Upper lobe of left lung (tissue), 4 donors: ENCODE measurements at regions not wholly inside any gene's neighbourhood (a gene's known extent, or its start where the extent isn't known, plus 50 kb on each side); places are given as distances from the start of the nearest gene placed in this dataset.

Experiments used
- EP300 ChIP-seq, 4 donors: sonication (generic); formaldehyde crosslinking; IDR thresholded peaks; one replicate each; pipeline ENCODE4 v1.5.1; 2017; ENCODE audit warnings: antibody characterized with exemption in 4 of 4, control low read depth in 2 of 4
- POLR2A ChIP-seq, 4 donors: fragments of 450-650 bp; IDR thresholded peaks; one replicate each; pipeline ENCODE4 v1.5.1; 2016 to 2017; ENCODE audit warnings: antibody characterized with exemption in 4 of 4, mild to moderate bottlenecking in 2 of 4
- POLR2AphosphoS5 ChIP-seq, 2 donors: sonication (generic); formaldehyde crosslinking; IDR thresholded peaks; one replicate each; pipeline ENCODE4 v1.5.1; 2017; ENCODE audit warnings: antibody characterized with exemption in 2 of 2
- TF ChIP-seq, protein P1 (sequence below), 6 experiments: fragments of 450-650 bp in 4 of 6; fragments of 200-600 bp in 2 of 6; sonication (generic) in 2 of 6; IDR thresholded peaks; one replicate each; pipeline ENCODE4 v1.5.1; 2016 to 2019; ENCODE audit warnings: antibody characterized with exemption in 6 of 6

- TF ChIP-seq, protein P1, sequence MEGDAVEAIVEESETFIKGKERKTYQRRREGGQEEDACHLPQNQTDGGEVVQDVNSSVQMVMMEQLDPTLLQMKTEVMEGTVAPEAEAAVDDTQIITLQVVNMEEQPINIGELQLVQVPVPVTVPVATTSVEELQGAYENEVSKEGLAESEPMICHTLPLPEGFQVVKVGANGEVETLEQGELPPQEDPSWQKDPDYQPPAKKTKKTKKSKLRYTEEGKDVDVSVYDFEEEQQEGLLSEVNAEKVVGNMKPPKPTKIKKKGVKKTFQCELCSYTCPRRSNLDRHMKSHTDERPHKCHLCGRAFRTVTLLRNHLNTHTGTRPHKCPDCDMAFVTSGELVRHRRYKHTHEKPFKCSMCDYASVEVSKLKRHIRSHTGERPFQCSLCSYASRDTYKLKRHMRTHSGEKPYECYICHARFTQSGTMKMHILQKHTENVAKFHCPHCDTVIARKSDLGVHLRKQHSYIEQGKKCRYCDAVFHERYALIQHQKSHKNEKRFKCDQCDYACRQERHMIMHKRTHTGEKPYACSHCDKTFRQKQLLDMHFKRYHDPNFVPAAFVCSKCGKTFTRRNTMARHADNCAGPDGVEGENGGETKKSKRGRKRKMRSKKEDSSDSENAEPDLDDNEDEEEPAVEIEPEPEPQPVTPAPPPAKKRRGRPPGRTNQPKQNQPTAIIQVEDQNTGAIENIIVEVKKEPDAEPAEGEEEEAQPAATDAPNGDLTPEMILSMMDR (IDR thresholded peaks at IDR 0.05): no peak
- TF ChIP-seq POLR2A (IDR thresholded peaks at IDR 0.05): no peak
- TF ChIP-seq EP300 (IDR thresholded peaks at IDR 0.05): no peak
- TF ChIP-seq POLR2AphosphoS5 (IDR thresholded peaks at IDR 0.05): no peak
Measured at GRCh38 chr21:16310176-16310575, 580.4 kb downstream of the USP25 start.
